KMS-11 (cell line): ENCODE measurements at regions not wholly inside any gene's neighbourhood (a gene's known extent, or its start where the extent isn't known, plus 50 kb on each side); places are given as distances from the start of the nearest gene placed in this dataset.

ENCODE experiments used
- H2AFZ ChIP-seq: fragments of 200-600 bp; sonication (generic); 2 replicates; pipeline ENCODE4 v1.6.1; 2016; ENCODE audit warnings: antibody characterized with exemption, mixed run types, low read depth
- H3K27ac ChIP-seq: fragments of 200-600 bp; sonication (generic); 2 replicates; pipeline ENCODE4 v1.6.1; 2016; ENCODE audit warnings: mild to moderate bottlenecking, mixed run types
- H3K27me3 ChIP-seq: fragments of 200-600 bp; sonication (generic); 2 replicates; pipeline ENCODE4 v1.6.1; 2017; ENCODE audit warnings: mild to moderate bottlenecking, low read depth, mixed run types, moderate library complexity; ENCODE audit not compliant: insufficient read depth
- H3K36me3 ChIP-seq: fragments of 200-600 bp; sonication (generic); 2 replicates; pipeline ENCODE4 v1.6.1; 2017; ENCODE audit warnings: mild to moderate bottlenecking, mixed run types; ENCODE audit not compliant: insufficient read depth
- H3K4me1 ChIP-seq: fragments of 200-600 bp; sonication (generic); 2 replicates; pipeline ENCODE4 v1.6.1; 2016; ENCODE audit warnings: mild to moderate bottlenecking, low read depth, mixed run types; ENCODE audit not compliant: poor library complexity, severe bottlenecking
- H3K4me2 ChIP-seq: fragments of 200-600 bp; sonication (generic); 2 replicates; pipeline ENCODE4 v1.7.0; 2016; ENCODE audit warnings: mild to moderate bottlenecking, mixed run types
- H3K4me3 ChIP-seq: fragments of 200-600 bp; sonication (generic); IDR thresholded peaks from 2 replicates; pipeline ENCODE4 v1.6.1; 2017; ENCODE audit warnings: low read depth, low read length, mixed read lengths; ENCODE audit not compliant: insufficient read depth
- H3K79me2 ChIP-seq: fragments of 200-600 bp; sonication (generic); 2 replicates; pipeline ENCODE4 v1.6.1; 2016; ENCODE audit warnings: low read depth, mixed run types; ENCODE audit not compliant: insufficient read depth
- H3K9ac ChIP-seq: fragments of 200-600 bp; sonication (generic); 2 replicates; pipeline ENCODE4 v1.6.1; 2016; ENCODE audit warnings: mild to moderate bottlenecking, mixed run types
- H4K20me1 ChIP-seq: fragments of 200-600 bp; sonication (generic); 2 replicates; pipeline ENCODE4 v1.6.1; 2016; ENCODE audit warnings: mild to moderate bottlenecking, mixed run types; ENCODE audit not compliant: insufficient read depth
- TF ChIP-seq, protein P1 (sequence below): fragments of 200-600 bp; sonication (generic); conservative IDR thresholded peaks from 2 replicates; pipeline ENCODE4 v1.6.1; 2017; ENCODE audit warnings: low read depth, mild to moderate bottlenecking, antibody characterized with exemption, low read length, moderate library complexity, mixed read lengths

DNA sequence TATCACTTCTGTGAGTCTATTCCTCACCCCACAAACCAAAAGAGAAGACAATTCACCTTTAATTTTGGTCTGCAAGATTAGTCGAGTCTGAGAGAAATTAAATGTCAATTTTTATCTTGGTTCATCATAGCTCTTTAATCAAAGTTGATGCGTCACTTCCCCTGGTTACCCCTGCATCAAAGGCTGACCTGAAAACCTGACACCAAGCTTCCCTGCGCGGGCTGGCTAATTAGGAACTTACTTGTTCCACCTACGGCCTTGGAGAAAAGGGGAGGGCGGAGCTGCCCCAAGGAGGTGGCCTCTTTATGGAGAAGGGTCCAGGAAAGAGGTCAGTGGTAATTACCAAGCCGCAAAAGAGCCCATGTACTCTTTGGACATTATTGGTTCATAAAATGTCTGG, 218.4 kb downstream of the ARRDC4 start:
- Histone ChIP-seq H3K79me2 (no peaks in the 10 kb centered on the region), H4K20me1 (no peaks in the 10 kb centered on the region), H3K4me1 (no peaks in the 10 kb centered on the region), H3K27ac (no peak overlapping the region), H3K36me3 (no peaks in the 10 kb centered on the region), H2AFZ (no peak overlapping the region), H3K27me3 (no peaks in the 10 kb centered on the region), H3K9ac (no peak overlapping the region), H3K4me3 (no peak overlapping the region), H3K4me2 (no peak overlapping the region)
- TF ChIP-seq, protein P1, sequence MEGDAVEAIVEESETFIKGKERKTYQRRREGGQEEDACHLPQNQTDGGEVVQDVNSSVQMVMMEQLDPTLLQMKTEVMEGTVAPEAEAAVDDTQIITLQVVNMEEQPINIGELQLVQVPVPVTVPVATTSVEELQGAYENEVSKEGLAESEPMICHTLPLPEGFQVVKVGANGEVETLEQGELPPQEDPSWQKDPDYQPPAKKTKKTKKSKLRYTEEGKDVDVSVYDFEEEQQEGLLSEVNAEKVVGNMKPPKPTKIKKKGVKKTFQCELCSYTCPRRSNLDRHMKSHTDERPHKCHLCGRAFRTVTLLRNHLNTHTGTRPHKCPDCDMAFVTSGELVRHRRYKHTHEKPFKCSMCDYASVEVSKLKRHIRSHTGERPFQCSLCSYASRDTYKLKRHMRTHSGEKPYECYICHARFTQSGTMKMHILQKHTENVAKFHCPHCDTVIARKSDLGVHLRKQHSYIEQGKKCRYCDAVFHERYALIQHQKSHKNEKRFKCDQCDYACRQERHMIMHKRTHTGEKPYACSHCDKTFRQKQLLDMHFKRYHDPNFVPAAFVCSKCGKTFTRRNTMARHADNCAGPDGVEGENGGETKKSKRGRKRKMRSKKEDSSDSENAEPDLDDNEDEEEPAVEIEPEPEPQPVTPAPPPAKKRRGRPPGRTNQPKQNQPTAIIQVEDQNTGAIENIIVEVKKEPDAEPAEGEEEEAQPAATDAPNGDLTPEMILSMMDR = no peak

DNA sequence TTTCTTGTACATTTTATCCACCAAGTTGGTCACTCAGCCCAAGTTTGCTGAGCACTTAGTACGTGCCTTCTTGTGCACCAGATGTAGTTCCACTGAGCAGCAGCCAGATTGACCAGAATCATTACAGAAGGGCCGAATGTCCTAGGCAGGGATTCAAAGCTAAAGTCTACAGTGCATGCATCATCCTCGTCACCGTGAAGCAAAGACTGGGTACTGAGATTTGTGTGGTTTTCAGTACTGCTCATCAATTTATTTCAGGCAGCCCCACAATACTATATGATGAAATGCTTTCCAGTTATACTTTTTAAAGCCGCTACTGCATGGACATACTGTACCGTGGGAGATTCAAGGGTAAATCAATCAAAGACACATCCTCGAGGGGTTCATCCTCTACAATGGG, 227.0 kb downstream of the ARRDC4 start:
- H3K27me3 ChIP-seq = no peaks in the 10 kb centered on the region
- no peak overlapping the region for H3K4me2 ChIP-seq
- TF ChIP-seq, protein P1 = no peak
- no peaks in the 10 kb centered on the region for H3K36me3 ChIP-seq
- H3K4me3 ChIP-seq = no peak overlapping the region
- no peak overlapping the region for H2AFZ ChIP-seq
- no peaks in the 10 kb centered on the region for H3K79me2 ChIP-seq
- no peak overlapping the region for H3K9ac ChIP-seq
- H3K4me1 ChIP-seq = no peaks in the 10 kb centered on the region
- no peak overlapping the region for H3K27ac ChIP-seq
- no peaks in the 10 kb centered on the region for H4K20me1 ChIP-seq

DNA sequence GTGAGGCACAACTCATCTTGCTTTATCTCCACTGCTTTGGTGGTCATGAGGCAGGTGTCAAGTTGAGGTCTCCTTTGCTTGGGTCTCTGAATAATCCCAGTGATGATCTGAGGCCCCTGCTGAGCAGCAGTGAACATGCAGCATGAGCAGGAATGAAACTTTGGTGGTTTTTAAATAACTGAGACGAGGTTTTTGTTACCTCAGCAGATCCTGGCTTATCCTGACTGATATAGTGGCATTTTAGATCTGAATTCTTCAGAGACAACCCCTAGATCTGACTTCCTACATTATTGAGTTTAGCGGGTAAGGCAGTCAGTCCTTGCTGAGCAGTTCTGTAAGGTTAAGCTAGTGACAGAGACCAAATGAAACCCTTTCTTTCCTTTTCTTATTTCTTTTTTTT, 230.4 kb downstream of the ARRDC4 start:
- H3K27ac ChIP-seq = no peak overlapping the region
- H3K36me3 ChIP-seq = no peaks in the 10 kb centered on the region
- H3K4me1 ChIP-seq = no peaks in the 10 kb centered on the region
- H4K20me1 ChIP-seq = no peaks in the 10 kb centered on the region
- no peak overlapping the region for H3K4me2 ChIP-seq
- no peak overlapping the region for H3K4me3 ChIP-seq
- H2AFZ ChIP-seq = no peak overlapping the region
- no peaks in the 10 kb centered on the region for H3K27me3 ChIP-seq
- H3K79me2 ChIP-seq = no peaks in the 10 kb centered on the region
- TF ChIP-seq, protein P1 = no peak
- no peak overlapping the region for H3K9ac ChIP-seq

DNA sequence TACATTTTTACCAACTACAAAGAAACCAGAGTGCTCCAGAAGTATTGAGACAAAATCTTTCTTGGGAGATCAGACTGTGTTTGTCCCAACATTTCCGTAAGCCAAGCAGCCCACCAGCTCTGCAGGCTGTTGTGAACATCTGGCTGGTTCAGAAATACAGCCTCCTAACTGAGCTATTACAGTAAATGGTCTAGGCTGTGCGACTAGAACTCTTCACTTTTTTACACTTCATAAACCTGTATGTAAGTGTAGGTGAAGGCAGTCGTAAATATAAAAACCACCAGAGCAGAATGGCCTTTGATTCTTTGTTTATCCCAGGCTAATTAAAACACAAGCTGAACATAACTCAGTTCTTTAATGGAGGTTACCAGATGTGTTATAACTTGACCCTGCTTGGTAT, 235.3 kb downstream of the ARRDC4 start:
- no peak overlapping the region for H3K4me3 ChIP-seq
- H3K27ac ChIP-seq = no peak overlapping the region
- no peaks in the 10 kb centered on the region for H4K20me1 ChIP-seq
- H2AFZ ChIP-seq = no peak overlapping the region
- H3K79me2 ChIP-seq = no peaks in the 10 kb centered on the region
- no peaks in the 10 kb centered on the region for H3K36me3 ChIP-seq
- TF ChIP-seq, protein P1 = no peak
- H3K27me3 ChIP-seq = no peaks in the 10 kb centered on the region
- no peaks in the 10 kb centered on the region for H3K4me1 ChIP-seq
- no peak overlapping the region for H3K4me2 ChIP-seq
- H3K9ac ChIP-seq = no peak overlapping the region

DNA sequence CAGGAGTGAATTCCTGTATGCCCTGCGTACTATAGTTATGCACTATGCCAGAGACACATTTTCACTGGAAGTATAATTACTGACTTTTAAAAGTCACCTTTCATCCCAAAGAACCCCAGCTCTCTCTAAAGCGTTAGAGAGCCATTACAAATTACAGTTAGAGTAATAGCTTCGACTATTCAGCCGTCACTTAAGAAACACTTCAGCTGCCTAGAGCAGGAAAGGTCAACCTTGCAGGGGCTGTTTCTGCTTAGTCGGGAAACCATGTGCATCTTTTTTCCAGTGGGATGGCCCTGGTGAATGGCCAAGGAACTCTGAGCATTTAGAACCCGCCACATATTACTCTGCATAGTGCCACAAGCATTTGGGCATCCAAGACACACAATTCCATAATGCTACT, 235.9 kb downstream of the ARRDC4 start:
- no peaks in the 10 kb centered on the region for H3K27me3 ChIP-seq
- H3K4me1 ChIP-seq = no peaks in the 10 kb centered on the region
- H3K79me2 ChIP-seq = no peaks in the 10 kb centered on the region
- H3K4me3 ChIP-seq = no peak overlapping the region
- no peaks in the 10 kb centered on the region for H4K20me1 ChIP-seq
- H3K9ac ChIP-seq = no peak overlapping the region
- no peaks in the 10 kb centered on the region for H3K36me3 ChIP-seq
- no peak overlapping the region for H2AFZ ChIP-seq
- no peak overlapping the region for H3K4me2 ChIP-seq
- TF ChIP-seq, protein P1 = no peak
- H3K27ac ChIP-seq = no peak overlapping the region
